PC-9 (cell line): ENCODE measurements at regions not wholly inside any gene's neighbourhood (a gene's known extent, or its start where the extent isn't known, plus 50 kb on each side); places are given as distances from the start of the nearest gene placed in this dataset.

ENCODE experiments used
- CTCF ChIP-seq: fragments of 200-600 bp; sonication (generic); conservative IDR thresholded peaks from 2 replicates; pipeline ENCODE4 v1.6.1; 2017; ENCODE audit warnings: mixed run types, antibody characterized with exemption, mild to moderate bottlenecking, moderate library complexity
- EZH2 ChIP-seq: fragments of 200-600 bp; sonication (generic); IDR thresholded peaks from 2 replicates; pipeline ENCODE4 v1.8.0; 2017; ENCODE audit warnings: antibody characterized with exemption, low read depth

GRCh38 chr2:8498994-8499393, 182.9 kb upstream of the ID2 start:
- no peak for TF ChIP-seq CTCF
- no peak for TF ChIP-seq EZH2
